ENCODE measurements at regions not wholly inside any gene's neighbourhood (a gene's known extent, or its start where the extent isn't known, plus 50 kb on each side); places are given as distances from the start of the nearest gene placed in this dataset.
"Not testable (repeated sequence)": the region's sequence is repeated elsewhere in the genome, so short reads cannot be mapped to it uniquely, and the experiment has no call there.

DNA sequence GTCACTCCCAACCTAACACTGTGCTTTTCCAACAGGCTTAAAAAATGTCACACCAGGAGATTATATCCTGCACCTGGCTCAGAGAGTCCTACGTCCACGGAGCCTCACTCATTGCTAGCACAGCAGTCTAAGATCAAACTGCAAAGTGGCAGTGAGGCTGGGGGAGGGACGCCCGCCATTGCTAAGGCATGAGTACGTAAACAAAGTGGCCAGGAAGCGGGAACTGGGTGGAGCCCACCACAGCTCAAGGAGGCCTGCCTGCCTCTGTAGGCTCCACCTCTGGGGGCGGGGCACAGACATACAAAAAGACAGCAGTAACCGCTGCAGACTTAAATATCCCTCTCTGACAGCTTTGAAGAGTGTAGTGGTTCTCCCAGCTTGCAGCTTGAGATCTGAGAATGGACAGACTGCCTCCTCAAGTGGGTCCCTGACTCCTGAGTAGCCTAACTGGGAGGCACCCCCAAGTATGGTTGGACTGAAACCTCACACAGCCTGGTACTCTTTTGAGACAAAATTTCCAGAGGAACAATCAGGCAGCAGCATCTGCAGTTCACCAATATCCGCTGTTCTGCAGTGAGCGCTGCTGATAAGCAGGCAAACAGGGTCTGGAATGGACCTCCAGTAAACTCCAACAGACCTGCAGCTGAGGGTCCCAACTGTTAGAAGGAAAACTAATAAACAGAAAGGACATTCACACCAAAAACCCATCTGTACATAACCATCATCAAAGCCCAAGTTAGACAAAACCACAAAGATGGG lies 2986.4 kb upstream of the OR11H1 start:
- not testable (repeated sequence) for DNase-seq (ENCODE audit: low read depth); H3K4me3 ChIP-seq (ENCODE audit: control insufficient read depth, low read depth, low read length)

DNA sequence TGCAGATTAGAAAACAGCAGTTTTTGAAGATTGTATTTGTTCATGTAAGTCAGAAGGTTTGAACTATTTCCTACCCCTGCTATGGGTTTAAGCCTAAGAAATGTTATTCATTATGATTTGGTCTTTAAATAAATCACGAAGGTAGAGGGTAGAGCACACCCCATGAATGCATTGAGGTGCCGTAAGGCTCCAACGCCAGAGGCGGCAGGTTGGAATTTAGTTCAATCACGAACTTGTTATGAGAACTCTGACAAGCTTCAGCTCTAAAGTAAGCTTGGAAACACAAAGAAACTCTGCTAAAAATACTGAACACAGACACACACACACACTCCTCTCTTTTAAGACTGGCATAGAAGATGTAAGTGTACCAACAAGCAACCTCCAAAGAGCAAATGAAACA lies 2974.6 kb upstream of the OR11H1 start:
- DNase-seq (ENCODE audit: low read depth); H3K4me3 ChIP-seq (ENCODE audit: control insufficient read depth, low read depth, low read length): not testable (repeated sequence)

DNA sequence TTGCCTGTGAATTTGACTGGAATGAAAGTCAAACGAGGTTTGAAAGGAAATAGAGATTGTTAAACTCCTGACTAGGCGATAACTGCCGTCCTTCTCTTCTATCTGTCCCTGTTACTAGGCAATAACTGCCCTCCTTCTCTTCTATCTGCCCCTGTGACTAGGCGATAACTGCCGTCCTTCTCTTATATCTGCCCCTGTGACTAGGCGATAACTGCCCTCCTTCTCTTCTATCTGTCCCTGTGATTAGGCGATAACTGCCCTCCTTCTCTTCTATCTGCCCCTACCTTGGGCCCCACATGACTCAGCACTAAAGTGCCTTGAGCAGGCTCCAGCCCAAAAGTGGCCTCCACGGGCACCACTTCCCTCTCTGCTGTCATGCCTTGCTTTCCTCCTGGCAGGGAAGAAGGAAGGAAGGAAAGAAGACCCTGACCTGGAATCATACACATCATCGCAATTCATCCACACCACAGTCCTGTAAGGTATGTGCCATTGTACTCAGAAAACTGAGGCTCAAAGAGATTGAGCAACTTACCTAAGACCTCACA lies 2973.3 kb upstream of the OR11H1 start:
- not testable (repeated sequence) for H3K4me3 ChIP-seq (ENCODE audit: control insufficient read depth, low read depth, low read length); DNase-seq (ENCODE audit: low read depth)

DNA sequence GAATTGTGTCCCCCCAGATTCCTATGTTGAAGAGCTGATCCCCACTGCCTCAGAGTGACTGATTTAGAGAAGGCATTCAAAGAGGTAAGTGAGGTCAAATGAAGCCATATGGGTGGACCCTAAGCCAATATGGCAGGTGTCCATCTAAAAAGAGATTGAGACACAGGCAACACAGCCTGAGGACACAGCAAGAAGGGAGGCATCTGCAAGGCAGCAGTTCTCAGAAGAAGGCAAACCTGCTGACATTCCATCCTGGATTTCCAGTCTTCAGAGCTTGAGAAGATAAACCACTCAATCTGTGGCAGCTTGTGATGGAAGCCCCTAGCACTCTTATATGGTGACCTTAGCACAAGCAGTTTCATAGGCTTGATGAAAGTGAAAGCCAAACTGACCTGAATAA lies 2956.5 kb upstream of the OR11H1 start:
- not testable (repeated sequence) for H3K4me3 ChIP-seq (ENCODE audit: control insufficient read depth, low read depth, low read length); DNase-seq (ENCODE audit: low read depth)

DNA sequence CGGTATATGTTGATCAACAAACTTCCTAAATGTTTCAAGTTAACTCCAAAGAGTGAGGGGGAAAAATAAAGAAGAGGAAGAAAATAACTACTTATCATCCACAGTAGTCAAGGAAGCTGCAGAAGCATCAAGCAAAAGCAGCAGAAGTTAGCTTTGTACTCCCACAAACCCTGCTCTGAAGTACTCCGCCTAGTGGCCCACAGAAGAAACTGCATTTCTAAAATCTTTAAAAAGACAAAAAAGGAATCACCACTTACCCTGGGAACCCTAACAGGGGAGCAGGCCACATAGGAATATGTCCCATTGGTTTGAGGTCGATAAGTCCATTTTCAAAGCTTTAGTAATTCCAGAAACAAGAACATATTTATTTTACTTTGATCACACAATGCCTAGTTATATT lies 2948.3 kb upstream of the OR11H1 start:
- DNase-seq (ENCODE audit: low read depth); H3K4me3 ChIP-seq (ENCODE audit: control insufficient read depth, low read depth, low read length): not testable (repeated sequence)

DNA sequence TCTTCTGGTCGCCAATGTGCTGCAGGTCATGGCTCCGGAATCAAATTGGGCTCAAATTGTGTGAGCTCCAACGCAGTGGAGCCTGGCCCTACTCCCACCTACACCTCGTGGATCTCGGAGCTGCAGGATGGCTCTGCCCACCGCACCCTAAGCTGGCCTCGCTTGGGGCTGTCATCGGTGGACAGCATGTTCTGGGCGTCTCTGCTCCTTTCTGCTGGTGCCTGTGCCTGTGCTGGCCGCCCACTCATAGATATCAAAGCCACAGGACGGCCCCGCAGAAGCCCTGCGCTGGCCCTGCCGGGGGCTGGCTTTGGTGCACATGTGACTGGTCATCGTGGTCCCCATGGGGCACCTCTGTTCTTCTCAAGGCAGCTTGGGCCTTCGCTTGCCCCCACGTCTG lies 2943.5 kb upstream of the OR11H1 start:
- DNase-seq (ENCODE audit: low read depth); H3K4me3 ChIP-seq (ENCODE audit: control insufficient read depth, low read depth, low read length): not testable (repeated sequence)

DNA sequence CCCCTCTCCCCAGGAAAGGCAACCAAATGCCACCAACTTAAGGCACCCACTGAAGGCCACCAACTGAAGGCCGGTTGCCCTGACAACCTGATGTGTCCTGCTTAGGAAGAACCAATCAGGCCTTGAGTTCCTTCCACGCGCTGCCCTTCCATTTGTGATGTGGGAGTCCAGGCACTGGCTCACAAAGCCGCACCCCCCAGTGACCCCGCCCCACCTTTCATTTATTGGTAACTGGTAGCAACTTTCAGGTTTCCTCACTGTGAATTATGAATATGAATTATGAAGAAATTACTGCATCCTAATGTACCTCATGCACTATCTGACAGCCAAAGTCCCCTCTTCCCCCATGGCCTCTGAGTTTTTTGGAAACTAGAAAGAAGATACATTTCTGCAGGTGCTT lies 2943.1 kb upstream of the OR11H1 start:
- DNase-seq (ENCODE audit: low read depth); H3K4me3 ChIP-seq (ENCODE audit: control insufficient read depth, low read depth, low read length): not testable (repeated sequence)

DNA sequence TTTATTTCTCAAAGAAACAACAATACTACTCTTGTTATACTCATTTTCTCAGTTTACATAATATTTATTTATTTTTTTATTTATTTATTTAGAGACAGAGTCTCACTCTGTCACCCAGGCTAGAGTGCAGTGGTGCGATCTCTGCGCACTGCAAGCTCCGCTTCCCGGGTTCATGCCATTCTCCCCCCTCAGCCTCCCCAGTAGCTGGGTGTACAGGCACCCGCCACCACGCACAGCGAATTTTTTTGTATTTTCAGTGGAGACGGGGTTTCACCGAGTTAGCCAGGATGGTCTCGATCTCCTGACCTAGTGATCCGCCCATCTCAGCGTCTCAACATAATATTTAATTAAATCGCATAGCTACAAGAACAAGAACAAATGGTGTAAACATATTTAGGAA lies 2932.3 kb upstream of the OR11H1 start:
- H3K4me3 ChIP-seq (ENCODE audit: control insufficient read depth, low read depth, low read length); DNase-seq (ENCODE audit: low read depth): not testable (repeated sequence)

DNA sequence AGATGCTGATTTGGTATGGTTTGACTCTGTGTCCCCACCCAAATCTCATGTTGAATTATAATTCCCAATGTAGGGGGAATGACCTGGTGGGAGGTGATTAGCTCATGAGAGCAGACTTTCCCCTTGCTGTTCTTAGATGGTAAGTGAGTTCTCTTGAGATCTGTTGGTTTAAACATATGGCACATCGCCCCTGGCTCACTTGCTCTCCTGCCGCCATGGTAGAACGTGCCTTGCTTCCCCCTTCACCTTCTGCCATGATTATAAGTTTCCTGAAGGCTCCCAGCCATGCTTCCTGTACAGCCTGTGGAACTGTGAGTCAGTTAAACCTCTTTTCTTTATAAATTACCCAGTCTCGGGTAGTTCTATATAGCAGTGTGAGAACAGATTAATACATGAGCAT lies 2930.2 kb upstream of the OR11H1 start:
- not testable (repeated sequence) for H3K4me3 ChIP-seq (ENCODE audit: control insufficient read depth, low read depth, low read length); DNase-seq (ENCODE audit: low read depth)

DNA sequence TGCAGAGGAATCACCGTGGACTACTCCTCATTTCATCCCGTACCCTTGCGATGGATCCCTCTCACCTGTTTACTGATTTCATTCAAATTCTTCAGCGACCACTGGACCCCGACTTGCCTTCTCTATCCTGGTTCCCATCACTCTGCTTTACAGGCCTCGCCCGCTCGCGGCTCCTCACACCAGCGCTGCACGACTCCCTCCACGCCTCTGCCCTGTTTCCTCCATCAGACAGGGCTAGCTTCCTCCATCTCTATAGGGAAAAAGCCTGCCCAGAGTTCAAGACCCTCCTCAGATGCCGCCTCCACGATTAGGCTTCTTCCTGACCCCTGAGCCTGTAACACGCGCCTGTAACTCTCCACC lies 2926.5 kb upstream of the OR11H1 start:
- DNase-seq (ENCODE audit: low read depth); H3K4me3 ChIP-seq (ENCODE audit: control insufficient read depth, low read depth, low read length): not testable (repeated sequence)

DNA sequence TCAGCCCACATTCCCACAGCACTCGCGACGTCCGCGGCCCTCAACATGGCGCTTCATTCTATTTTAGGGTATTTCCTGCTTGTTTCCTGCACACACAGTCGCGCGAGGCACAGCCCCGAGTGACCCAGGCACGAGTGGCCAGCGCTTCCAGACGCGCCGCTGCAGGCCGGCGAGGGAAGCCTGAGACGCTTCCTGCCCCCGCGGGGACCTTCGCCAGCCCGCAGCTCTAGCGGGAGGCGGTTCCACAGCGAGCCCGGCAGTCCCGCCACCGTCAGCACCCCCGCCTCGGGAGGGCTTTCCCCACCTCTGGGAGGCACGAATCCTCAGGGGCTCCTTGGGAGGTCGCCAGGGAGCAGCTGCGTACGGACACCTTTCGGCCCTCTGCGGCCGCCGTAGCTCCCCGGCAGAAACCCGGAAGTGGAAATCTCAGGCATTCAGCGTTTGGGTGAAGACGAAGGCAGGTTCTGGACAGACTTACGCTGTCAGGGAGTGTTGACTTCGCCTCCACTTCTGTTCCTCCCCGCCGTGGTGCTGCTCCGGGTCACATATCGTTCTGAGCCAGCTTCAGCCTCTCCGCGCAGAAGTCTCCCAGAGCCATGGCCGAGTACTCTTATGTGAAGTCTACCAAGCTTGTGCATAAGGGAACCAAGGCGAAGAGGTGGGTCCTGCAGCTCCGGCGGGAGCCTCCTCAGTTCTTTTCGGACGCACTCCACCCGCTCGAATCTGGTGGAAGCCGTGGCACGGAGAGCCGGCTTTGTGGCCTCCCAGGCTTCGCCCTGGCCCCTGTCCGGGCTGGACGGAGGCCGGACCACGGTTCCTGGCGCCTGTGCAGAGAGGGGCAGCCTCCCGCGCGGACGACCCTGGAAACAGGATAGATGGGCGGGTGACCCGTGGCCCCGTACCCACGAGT lies 2925.9 kb upstream of the OR11H1 start:
- no peak for DNase-seq (ENCODE audit: low read depth)
- H3K4me3 ChIP-seq (ENCODE audit: control insufficient read depth, low read depth, low read length), result peak overlapping the region; percentile 1
- TF ChIP-seq, protein P1, sequence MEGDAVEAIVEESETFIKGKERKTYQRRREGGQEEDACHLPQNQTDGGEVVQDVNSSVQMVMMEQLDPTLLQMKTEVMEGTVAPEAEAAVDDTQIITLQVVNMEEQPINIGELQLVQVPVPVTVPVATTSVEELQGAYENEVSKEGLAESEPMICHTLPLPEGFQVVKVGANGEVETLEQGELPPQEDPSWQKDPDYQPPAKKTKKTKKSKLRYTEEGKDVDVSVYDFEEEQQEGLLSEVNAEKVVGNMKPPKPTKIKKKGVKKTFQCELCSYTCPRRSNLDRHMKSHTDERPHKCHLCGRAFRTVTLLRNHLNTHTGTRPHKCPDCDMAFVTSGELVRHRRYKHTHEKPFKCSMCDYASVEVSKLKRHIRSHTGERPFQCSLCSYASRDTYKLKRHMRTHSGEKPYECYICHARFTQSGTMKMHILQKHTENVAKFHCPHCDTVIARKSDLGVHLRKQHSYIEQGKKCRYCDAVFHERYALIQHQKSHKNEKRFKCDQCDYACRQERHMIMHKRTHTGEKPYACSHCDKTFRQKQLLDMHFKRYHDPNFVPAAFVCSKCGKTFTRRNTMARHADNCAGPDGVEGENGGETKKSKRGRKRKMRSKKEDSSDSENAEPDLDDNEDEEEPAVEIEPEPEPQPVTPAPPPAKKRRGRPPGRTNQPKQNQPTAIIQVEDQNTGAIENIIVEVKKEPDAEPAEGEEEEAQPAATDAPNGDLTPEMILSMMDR (IDR thresholded peaks at IDR 0.05; ENCODE audit: control insufficient read depth, insufficient read depth, low read depth, low read length, missing control alignments), result no peak

DNA sequence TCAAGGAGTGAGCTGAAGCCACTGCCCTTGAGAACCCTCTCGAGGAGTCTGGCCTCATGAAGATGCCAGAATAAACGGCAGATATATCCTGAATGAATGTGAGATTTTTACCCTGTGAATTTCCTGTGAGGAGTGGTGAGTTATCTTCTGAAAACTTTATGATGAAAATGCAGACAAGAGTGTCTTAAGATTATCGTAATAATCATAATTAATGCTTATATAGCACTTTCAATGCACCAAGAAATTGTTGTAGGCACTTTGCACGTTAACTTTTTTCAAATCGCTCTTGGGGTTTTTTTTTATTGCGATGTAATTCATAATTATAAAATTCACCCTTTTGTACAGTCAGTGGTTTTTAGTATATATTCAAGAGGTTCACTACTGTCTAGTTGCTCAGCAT lies 2924.6 kb upstream of the OR11H1 start:
- not testable (repeated sequence) for H3K4me3 ChIP-seq (ENCODE audit: control insufficient read depth, low read depth, low read length)

DNA sequence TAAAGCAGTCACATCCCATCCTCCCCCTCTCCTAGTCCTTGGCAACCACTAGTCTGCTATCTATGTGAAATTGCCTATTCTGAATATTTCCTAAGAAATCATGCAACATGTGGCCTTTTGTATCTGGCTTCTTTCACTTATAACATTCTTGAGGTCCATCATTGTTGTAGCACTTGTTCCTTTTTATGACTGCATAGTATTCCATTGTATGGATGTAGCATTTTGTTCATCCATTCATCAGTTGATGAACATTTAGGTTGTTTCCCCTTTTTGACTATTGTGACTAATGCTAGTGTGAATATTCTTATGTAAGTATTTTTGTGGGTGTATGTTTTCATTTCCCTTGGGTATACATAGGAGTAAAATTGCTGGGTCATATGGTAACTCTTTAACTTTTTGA lies 2924.2 kb upstream of the OR11H1 start:
- not testable (repeated sequence) for H3K4me3 ChIP-seq (ENCODE audit: control insufficient read depth, low read depth, low read length); DNase-seq (ENCODE audit: low read depth)

More for the DNA sequence above, 2924.6 kb upstream of the OR11H1 start:
- DNase-seq (ENCODE audit: low read depth), result not testable (repeated sequence)

DNA sequence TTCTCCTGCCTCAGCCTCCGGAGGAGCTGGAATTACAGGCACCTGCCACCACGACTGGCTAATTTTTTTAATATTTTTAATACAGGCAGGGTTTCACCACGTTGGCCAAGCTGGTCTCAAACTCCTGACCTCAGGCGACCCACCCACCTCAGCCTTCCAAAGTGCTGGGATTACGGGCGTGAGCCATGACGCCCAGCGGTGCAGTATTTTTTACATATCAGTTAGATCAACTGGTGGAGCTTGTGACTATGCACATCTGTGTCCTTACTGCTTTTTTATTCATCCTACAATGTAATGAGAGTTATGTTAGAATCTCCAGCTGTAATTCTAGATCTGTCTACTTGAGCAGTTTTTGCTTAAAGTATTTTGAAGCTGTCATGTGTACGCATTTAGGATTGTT lies 2919.5 kb upstream of the OR11H1 start:
- not testable (repeated sequence) for H3K4me3 ChIP-seq (ENCODE audit: control insufficient read depth, low read depth, low read length); DNase-seq (ENCODE audit: low read depth)
